Osteocyte (in vitro differentiated cells): ENCODE measurements at regions not wholly inside any gene's neighbourhood (a gene's known extent, or its start where the extent isn't known, plus 50 kb on each side); places are given as distances from the start of the nearest gene placed in this dataset.

Experiments used
- DNase-seq: peaks from one replicate; pipeline ENCODE4 v3.0.0; 2021; ENCODE audit warnings: mixed read lengths; ENCODE audit not compliant: unreplicated experiment; ENCODE audit errors: extremely low spot score
- H3K27ac Mint-ChIP-seq: one replicate; pipeline ENCODE4 v1.8.0; 2021; ENCODE audit warnings: mild to moderate bottlenecking, mixed read lengths; ENCODE audit not compliant: unreplicated experiment
- H3K27me3 Mint-ChIP-seq: one replicate; pipeline ENCODE4 v1.8.0; 2021; ENCODE audit warnings: mixed read lengths; ENCODE audit not compliant: unreplicated experiment
- H3K36me3 Mint-ChIP-seq: one replicate; pipeline ENCODE4 v1.8.0; 2021; ENCODE audit warnings: mixed read lengths; ENCODE audit not compliant: unreplicated experiment
- H3K4me1 Mint-ChIP-seq: one replicate; pipeline ENCODE4 v1.8.0; 2021; ENCODE audit warnings: mixed read lengths; ENCODE audit not compliant: unreplicated experiment
- H3K4me3 Mint-ChIP-seq: one replicate; pipeline ENCODE4 v1.8.0; 2021; ENCODE audit warnings: mild to moderate bottlenecking, moderate library complexity, mixed read lengths; ENCODE audit not compliant: unreplicated experiment
- H3K9me3 Mint-ChIP-seq: one replicate; pipeline ENCODE4 v1.8.0; 2021; ENCODE audit warnings: mixed read lengths; ENCODE audit not compliant: unreplicated experiment
- TF ChIP-seq, protein P1 (sequence below): fragments of 200-600 bp; sonication (generic); IDR thresholded peaks from 2 replicates; pipeline ENCODE4 v1.5.0; 2021; ENCODE audit warnings: antibody characterized with exemption, mild to moderate bottlenecking, moderate library complexity

DNA sequence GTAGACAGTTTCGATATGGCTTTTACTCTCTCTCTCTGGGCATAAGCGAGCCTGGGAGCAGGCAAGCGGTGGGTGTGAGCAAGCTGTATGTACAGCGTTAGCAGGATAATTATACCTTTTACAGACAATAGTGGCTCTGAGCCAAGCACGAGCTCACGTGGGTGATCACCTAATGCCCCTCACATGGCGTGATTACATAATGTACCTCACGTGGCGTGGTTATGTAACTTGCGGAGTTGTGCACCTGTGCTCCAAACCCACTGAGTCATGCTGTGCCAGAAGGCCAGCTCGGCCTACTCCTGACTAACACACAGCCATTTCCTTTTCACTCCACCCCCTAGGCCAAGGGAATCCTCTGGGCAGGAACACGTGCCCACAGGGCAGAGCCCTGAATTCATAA lies 797.2 kb downstream of the EFNA5 start:
- no peak overlapping the region for H3K27ac Mint-ChIP-seq
- TF ChIP-seq, protein P1, sequence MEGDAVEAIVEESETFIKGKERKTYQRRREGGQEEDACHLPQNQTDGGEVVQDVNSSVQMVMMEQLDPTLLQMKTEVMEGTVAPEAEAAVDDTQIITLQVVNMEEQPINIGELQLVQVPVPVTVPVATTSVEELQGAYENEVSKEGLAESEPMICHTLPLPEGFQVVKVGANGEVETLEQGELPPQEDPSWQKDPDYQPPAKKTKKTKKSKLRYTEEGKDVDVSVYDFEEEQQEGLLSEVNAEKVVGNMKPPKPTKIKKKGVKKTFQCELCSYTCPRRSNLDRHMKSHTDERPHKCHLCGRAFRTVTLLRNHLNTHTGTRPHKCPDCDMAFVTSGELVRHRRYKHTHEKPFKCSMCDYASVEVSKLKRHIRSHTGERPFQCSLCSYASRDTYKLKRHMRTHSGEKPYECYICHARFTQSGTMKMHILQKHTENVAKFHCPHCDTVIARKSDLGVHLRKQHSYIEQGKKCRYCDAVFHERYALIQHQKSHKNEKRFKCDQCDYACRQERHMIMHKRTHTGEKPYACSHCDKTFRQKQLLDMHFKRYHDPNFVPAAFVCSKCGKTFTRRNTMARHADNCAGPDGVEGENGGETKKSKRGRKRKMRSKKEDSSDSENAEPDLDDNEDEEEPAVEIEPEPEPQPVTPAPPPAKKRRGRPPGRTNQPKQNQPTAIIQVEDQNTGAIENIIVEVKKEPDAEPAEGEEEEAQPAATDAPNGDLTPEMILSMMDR: no peak
- H3K4me3 Mint-ChIP-seq: no peak overlapping the region
- DNase-seq: no peak
- no peaks in the 10 kb centered on the region for H3K27me3 Mint-ChIP-seq
- H3K4me1 Mint-ChIP-seq: peaks cover 7% of the 10 kb centered on the region
- H3K36me3 Mint-ChIP-seq: no peaks in the 10 kb centered on the region
- no peaks in the 10 kb centered on the region for H3K9me3 Mint-ChIP-seq

DNA sequence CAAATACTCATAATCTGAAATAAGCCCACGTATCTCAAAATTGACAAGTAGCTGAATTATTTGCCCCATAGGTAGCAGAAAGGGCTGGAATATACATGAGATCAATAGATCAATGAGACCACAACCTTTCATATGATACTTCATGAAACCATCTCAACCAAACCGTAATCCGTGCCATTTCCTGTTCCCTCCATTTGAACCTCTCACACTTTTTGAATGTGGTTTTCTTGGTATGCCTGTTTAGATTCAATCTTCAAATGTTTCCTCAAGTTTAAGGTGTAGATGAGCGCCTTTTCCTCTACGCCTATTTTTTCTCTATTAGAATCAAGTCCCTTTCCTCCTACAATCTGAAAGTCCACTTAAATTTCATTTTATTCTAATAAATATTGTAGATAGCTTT lies 805.5 kb downstream of the EFNA5 start:
- no peaks in the 10 kb centered on the region for H3K27me3 Mint-ChIP-seq
- H3K9me3 Mint-ChIP-seq: no peaks in the 10 kb centered on the region
- H3K36me3 Mint-ChIP-seq: no peaks in the 10 kb centered on the region
- TF ChIP-seq, protein P1: no peak
- H3K4me3 Mint-ChIP-seq: no peak overlapping the region
- H3K27ac Mint-ChIP-seq: no peak overlapping the region
- H3K4me1 Mint-ChIP-seq: peaks cover 37% of the 10 kb centered on the region
- DNase-seq: no peak

DNA sequence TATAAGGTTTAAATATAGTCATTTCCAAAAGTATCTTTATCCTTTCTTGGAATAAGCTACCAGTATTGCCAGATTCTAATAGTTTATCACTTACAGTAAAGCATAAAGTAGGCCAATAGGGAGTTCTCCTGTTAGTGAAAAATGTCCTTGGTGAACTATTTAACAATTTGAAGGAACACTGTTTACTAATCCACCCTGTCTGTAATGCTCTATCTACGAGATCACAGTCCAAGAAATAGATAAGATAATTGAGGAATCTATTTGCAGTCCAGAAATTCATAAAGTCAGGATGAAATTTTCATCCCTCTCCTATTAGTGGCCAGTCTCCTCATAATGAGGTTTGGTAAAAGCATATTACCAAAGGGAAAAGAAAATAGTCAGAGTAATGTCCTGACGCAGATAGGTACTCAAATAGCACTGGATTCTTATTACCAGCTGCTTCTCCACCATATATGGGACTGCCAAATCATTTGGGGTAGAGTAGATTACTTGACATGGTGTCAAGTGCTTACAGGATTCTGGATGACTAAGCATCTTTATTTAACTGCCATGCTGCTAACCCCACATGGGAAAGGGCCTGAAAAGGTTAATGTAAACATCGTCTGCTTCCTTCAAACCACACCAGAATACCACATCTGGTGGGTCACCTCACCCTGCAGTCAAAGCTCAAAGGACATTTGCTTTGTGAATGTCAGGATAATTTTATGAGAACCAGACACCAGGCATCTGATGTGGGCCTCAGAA lies 808.1 kb downstream of the EFNA5 start:
- H3K9me3 Mint-ChIP-seq: no peaks in the 10 kb centered on the region
- DNase-seq: no peak
- TF ChIP-seq, protein P1: no peak
- no peaks in the 10 kb centered on the region for H3K27me3 Mint-ChIP-seq
- H3K36me3 Mint-ChIP-seq: no peaks in the 10 kb centered on the region
- peaks cover 41% of the 10 kb centered on the region for H3K4me1 Mint-ChIP-seq
- H3K4me3 Mint-ChIP-seq: no peak overlapping the region
- peak overlapping the region; percentile 68 for H3K27ac Mint-ChIP-seq

DNA sequence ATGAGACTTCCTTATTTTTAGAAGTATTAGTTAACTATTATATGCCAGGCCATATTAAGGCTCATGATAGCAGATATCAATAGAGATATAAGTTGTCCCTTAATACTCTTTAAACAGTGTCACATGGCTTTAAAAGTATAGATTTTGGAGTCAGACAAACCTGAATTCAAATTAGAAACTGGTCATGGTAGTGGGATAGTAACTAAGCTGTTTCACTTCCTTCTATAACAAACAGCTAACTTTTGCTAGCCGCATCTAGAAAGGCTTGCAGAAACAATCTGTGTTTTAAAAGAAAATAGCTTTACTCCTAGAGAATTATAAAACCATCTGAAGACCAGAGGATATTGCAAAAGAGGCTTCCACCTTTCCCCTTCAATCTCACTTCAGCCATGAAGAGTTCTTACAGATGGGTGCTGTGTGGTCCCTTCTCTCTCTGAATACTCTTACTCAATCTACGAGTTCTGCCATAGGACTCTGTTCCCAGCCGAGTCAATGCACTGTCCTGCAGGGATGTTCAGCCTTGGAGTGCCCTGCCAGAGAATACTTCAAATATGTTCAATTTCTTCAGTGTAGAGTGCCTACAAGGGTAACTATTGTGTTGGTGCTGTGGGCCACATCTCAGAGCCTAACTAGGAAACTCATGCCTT lies 810.2 kb downstream of the EFNA5 start:
- no peak for DNase-seq
- no peaks in the 10 kb centered on the region for H3K36me3 Mint-ChIP-seq
- no peaks in the 10 kb centered on the region for H3K9me3 Mint-ChIP-seq
- H3K27me3 Mint-ChIP-seq: no peaks in the 10 kb centered on the region
- no peak overlapping the region for H3K27ac Mint-ChIP-seq
- no peak overlapping the region for H3K4me3 Mint-ChIP-seq
- peaks cover 41% of the 10 kb centered on the region for H3K4me1 Mint-ChIP-seq
- TF ChIP-seq, protein P1: no peak

DNA sequence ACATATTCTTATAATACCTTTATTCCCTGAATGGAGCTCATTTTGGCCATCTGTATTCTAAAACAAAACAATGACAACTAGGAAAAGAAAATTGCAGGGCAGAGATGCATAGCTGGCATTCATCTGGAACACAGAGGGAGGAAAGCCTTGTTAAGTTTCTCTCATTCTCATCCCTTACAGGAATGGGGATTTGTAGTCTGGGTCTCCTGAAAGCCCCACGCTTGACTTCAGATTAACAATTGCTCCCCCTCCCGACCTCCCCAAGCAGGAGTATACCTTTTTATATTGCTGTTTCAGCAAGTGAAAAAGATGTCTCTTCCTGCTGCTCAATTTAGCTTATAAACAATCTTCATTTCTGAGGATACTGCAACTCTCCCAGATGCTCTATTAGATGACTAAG lies 812.1 kb downstream of the EFNA5 start:
- Mint-ChIP-seq H3K4me3 (no peak overlapping the region), H3K9me3 (no peaks in the 10 kb centered on the region), H3K36me3 (no peaks in the 10 kb centered on the region), H3K4me1 (peaks cover 42% of the 10 kb centered on the region), H3K27me3 (no peaks in the 10 kb centered on the region), H3K27ac (no peak overlapping the region)
- no peak for DNase-seq
- TF ChIP-seq, protein P1: no peak
